Fibroblast of pulmonary artery (primary cell): ENCODE measurements at regions not wholly inside any gene's neighbourhood (a gene's known extent, or its start where the extent isn't known, plus 50 kb on each side); places are given as distances from the start of the nearest gene placed in this dataset.

ENCODE experiments used
- DNase-seq: peaks from one replicate; pipeline ENCODE4 v3.0.0-alpha.2; 2010; ENCODE audit warnings: low read depth
- H3K4me3 ChIP-seq: replicated peaks from 2 replicates; pipeline ENCODE4 v1.5.1; 2011; ENCODE audit warnings: low read depth, mild to moderate bottlenecking, control low read depth, low read length, moderate library complexity
- TF ChIP-seq, protein P1 (sequence below): IDR thresholded peaks from 2 replicates; pipeline ENCODE4 v1.5.1; 2011; ENCODE audit warnings: mild to moderate bottlenecking, control low read depth, low read length, inconsistent platforms; ENCODE audit errors: missing control alignments

- no peak for DNase-seq
- TF ChIP-seq, protein P1, sequence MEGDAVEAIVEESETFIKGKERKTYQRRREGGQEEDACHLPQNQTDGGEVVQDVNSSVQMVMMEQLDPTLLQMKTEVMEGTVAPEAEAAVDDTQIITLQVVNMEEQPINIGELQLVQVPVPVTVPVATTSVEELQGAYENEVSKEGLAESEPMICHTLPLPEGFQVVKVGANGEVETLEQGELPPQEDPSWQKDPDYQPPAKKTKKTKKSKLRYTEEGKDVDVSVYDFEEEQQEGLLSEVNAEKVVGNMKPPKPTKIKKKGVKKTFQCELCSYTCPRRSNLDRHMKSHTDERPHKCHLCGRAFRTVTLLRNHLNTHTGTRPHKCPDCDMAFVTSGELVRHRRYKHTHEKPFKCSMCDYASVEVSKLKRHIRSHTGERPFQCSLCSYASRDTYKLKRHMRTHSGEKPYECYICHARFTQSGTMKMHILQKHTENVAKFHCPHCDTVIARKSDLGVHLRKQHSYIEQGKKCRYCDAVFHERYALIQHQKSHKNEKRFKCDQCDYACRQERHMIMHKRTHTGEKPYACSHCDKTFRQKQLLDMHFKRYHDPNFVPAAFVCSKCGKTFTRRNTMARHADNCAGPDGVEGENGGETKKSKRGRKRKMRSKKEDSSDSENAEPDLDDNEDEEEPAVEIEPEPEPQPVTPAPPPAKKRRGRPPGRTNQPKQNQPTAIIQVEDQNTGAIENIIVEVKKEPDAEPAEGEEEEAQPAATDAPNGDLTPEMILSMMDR: no peak
- H3K4me3 ChIP-seq: no peak overlapping the region
These were observed 758.4 kb upstream of the ROBO1 start for GRCh38 chr3:80526153-80526552.

GRCh38 chr3:80521081-80521480 is 753.3 kb upstream of the ROBO1 start:
- TF ChIP-seq, protein P1: no peak
- no peak for DNase-seq
- H3K4me3 ChIP-seq: no peak overlapping the region

DNA sequence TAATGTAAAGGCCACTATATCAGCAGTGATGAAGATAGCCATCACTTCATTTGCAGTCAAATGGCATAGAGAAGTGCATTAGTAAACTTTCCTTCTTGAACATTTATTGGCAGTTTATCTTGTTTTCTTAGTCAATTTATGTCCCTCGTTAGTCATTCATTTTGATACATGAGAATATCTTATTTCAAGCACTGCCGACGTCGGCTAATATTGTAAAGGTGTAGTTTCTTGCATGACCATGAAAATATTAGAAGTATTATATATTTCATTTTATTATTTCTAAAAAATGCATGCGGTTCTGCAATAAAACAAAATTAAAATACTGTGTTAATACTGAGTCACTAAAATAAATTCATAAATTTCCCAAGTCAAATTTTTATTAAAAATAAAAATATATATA is 751.6 kb upstream of the ROBO1 start:
- DNase-seq: no peak
- TF ChIP-seq, protein P1: no peak
- no peak overlapping the region for H3K4me3 ChIP-seq

DNA sequence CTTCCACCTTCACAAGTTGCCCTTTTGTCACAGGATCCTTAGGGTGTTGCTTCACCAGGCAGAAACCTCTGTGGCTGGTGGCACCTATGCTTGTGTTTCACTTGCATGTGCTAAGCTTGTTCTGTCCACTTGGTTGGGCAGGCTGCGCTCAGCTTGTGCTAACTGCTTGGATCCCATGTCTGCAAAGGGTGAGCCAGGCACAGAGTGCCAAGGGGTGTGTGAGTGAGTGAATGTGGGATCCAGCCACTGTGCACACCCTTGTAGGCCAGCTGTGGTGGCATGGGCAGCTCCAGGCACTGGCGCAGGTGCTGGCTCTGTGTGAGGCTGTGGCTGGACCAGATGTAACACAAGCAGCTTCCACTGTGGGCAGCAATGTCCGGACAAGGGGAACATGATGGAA is 728.7 kb upstream of the ROBO1 start:
- no peak for DNase-seq
- H3K4me3 ChIP-seq: no peak overlapping the region
- TF ChIP-seq, protein P1: no peak

DNA sequence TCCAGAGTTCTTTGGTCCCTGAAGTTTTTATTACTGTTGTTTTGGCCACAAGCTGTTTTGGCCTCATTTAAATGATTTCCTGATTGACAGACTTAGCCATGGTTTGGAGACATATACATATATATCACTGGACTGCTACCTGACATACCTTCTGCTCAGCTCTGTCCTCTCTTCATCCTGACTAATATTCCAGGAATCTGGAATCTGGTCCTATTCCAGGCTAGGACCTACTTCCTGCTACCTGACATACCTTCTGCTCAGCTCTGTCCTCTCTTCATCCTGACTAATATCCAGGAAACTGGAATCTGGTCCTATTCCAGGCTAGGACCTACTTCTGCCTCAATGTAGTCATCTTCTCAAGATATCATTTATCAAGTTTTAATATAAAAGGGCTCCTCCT is 724.4 kb upstream of the ROBO1 start:
- no peak overlapping the region for H3K4me3 ChIP-seq
- no peak for DNase-seq
- TF ChIP-seq, protein P1: no peak

DNA sequence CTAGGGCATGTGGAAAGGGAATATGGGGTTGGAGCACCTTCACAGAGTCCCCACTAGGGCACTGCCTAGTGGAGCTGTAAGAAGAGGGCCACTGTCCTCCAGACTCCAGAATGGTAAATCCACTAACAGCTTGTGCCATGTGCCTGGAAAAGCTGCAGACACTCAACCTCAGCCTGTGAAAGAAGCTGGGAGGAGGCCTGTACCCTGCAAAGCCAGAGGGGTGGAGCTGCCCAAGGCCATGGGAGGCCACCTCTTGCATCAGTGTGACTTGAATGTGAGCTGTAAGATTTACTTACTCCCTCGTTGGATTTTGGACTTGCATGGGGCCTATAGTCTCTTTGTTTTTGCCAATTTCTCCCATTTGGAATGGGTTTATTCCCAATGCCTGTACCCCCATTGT is 705.2 kb upstream of the ROBO1 start:
- TF ChIP-seq, protein P1: no peak
- no peak for DNase-seq
- H3K4me3 ChIP-seq: no peak overlapping the region

GRCh38 chr3:80472459-80472858 is 704.7 kb upstream of the ROBO1 start:
- TF ChIP-seq, protein P1: no peak
- DNase-seq: no peak
- no peak overlapping the region for H3K4me3 ChIP-seq
